ENCODE measurements at regions not wholly inside any gene's neighbourhood (a gene's known extent, or its start where the extent isn't known, plus 50 kb on each side); places are given as distances from the start of the nearest gene placed in this dataset.

GRCh38 chr6:144883915-144884314, 598.8 kb downstream of the UTRN start:
- DNase-seq (ENCODE audit: low spot score in 2 of 2), result no peak
- Histone ChIP-seq H3K27ac (no peak overlapping the region), H3K4me3 (no peak overlapping the region), H3K9me3 (no peaks in the 10 kb centered on the region), H3K36me3 (no peaks in the 10 kb centered on the region), H3K27me3 (no peaks in the 10 kb centered on the region), H3K4me1 (no peaks in the 10 kb centered on the region)
- intact Hi-C loops (cut with DNase I), result no loop called here
- TF ChIP-seq CTCF (IDR thresholded peaks at IDR 0.05), result no peak

GRCh38 chr6:144885817-144886216, 600.7 kb downstream of the UTRN start:
- DNase-seq (ENCODE audit: low spot score in 2 of 2), result no peak
- no peaks in the 10 kb centered on the region for H3K36me3 ChIP-seq
- no peak overlapping the region for H3K4me3 ChIP-seq
- H3K27ac ChIP-seq, result no peak overlapping the region
- no peaks in the 10 kb centered on the region for H3K9me3 ChIP-seq
- TF ChIP-seq CTCF (IDR thresholded peaks at IDR 0.05), result no peak
- H3K27me3 ChIP-seq, result no peaks in the 10 kb centered on the region
- intact Hi-C loops (cut with DNase I), result no loop called here
- H3K4me1 ChIP-seq, result no peaks in the 10 kb centered on the region

- Histone ChIP-seq H3K4me3 (no peak overlapping the region), H3K9me3 (no peaks in the 10 kb centered on the region), H3K4me1 (no peaks in the 10 kb centered on the region), H3K36me3 (no peaks in the 10 kb centered on the region), H3K27ac (no peak overlapping the region), H3K27me3 (no peaks in the 10 kb centered on the region)
- DNase-seq (ENCODE audit: low spot score in 2 of 2), result no peak
- intact Hi-C loops (cut with DNase I), result no loop called here
- TF ChIP-seq CTCF (IDR thresholded peaks at IDR 0.05), result no peak
Measured at GRCh38 chr6:144886682-144887081, 601.5 kb downstream of the UTRN start.

- no peaks in the 10 kb centered on the region for H3K27me3 ChIP-seq
- no peak overlapping the region for H3K4me3 ChIP-seq
- TF ChIP-seq CTCF (IDR thresholded peaks at IDR 0.05), result no peak
- H3K27ac ChIP-seq, result no peak overlapping the region
- H3K4me1 ChIP-seq, result no peaks in the 10 kb centered on the region
- no peaks in the 10 kb centered on the region for H3K36me3 ChIP-seq
- intact Hi-C loops (cut with DNase I), result no loop called here
- no peak for DNase-seq (ENCODE audit: low spot score in 2 of 2)
- no peaks in the 10 kb centered on the region for H3K9me3 ChIP-seq
Measured at GRCh38 chr6:144888621-144889020, 603.5 kb downstream of the UTRN start.

GRCh38 chr6:144893680-144894151, 608.6 kb downstream of the UTRN start:
- TF ChIP-seq CTCF (IDR thresholded peaks at IDR 0.05), result no peak
- Histone ChIP-seq H3K4me3 (no peak overlapping the region), H3K9me3 (no peaks in the 10 kb centered on the region), H3K36me3 (no peaks in the 10 kb centered on the region), H3K4me1 (no peaks in the 10 kb centered on the region), H3K27ac (no peak overlapping the region), H3K27me3 (no peaks in the 10 kb centered on the region)
- DNase-seq (ENCODE audit: low spot score in 2 of 2), result no peak
- intact Hi-C loops (cut with DNase I), result no loop called here

GRCh38 chr6:144894240-144894639, 609.1 kb downstream of the UTRN start:
- no peak for DNase-seq (ENCODE audit: low spot score in 2 of 2)
- no peaks in the 10 kb centered on the region for H3K27me3 ChIP-seq
- intact Hi-C loops (cut with DNase I), result no loop called here
- H3K27ac ChIP-seq, result no peak overlapping the region
- no peaks in the 10 kb centered on the region for H3K4me1 ChIP-seq
- TF ChIP-seq CTCF (IDR thresholded peaks at IDR 0.05), result no peak
- H3K4me3 ChIP-seq, result no peak overlapping the region
- no peaks in the 10 kb centered on the region for H3K9me3 ChIP-seq
- H3K36me3 ChIP-seq, result no peaks in the 10 kb centered on the region

Measured in ascending aorta (tissue), 2 donors.